OCI-LY1 (cell line): ENCODE measurements at regions not wholly inside any gene's neighbourhood (a gene's known extent, or its start where the extent isn't known, plus 50 kb on each side); places are given as distances from the start of the nearest gene placed in this dataset.

Experiments
- H2AFZ ChIP-seq: fragments of 200-600 bp; sonication (generic), shearing (Covaris generic); 2 replicates; pipeline ENCODE4 v1.6.0; 2014; ENCODE audit warnings: antibody characterized with exemption, mild to moderate bottlenecking, low read length
- H3F3A ChIP-seq: fragments of 200-600 bp; sonication (generic), shearing (Covaris generic); 2 replicates; pipeline ENCODE4 v1.6.0; 2014; ENCODE audit warnings: mild to moderate bottlenecking, antibody characterized with exemption, low read length, moderate library complexity; ENCODE audit not compliant: insufficient read depth
- H3K27ac ChIP-seq: fragments of 200-600 bp; sonication (generic); 2 replicates; pipeline ENCODE4 v1.5.1; 2014; ENCODE audit warnings: low read length, mixed run types, mild to moderate bottlenecking, low read depth; ENCODE audit not compliant: poor library complexity, severe bottlenecking
- H3K27me3 ChIP-seq: fragments of 200-600 bp; sonication (generic); 2 replicates; pipeline ENCODE4 v1.6.0; 2014; ENCODE audit warnings: antibody characterized with exemption, mild to moderate bottlenecking, low read length, moderate library complexity; ENCODE audit not compliant: insufficient read depth
- H3K36me3 ChIP-seq: fragments of 200-600 bp; sonication (generic); 2 replicates; pipeline ENCODE4 v1.6.1; 2014; ENCODE audit warnings: mild to moderate bottlenecking, antibody characterized with exemption, low read length, moderate library complexity, mixed read lengths; ENCODE audit not compliant: insufficient read depth
- H3K4me1 ChIP-seq: fragments of 200-600 bp; sonication (generic); 2 replicates; pipeline ENCODE4 v1.5.1; 2014; ENCODE audit warnings: mild to moderate bottlenecking, low read length, moderate library complexity; ENCODE audit not compliant: insufficient read depth, severe bottlenecking
- H3K4me2 ChIP-seq: fragments of 200-600 bp; sonication (generic), shearing (Covaris generic); 2 replicates; pipeline ENCODE4 v1.6.1; 2014; ENCODE audit warnings: low read length
- H3K4me3 ChIP-seq: fragments of 200-600 bp; sonication (generic); 2 replicates; pipeline ENCODE4 v1.5.1; 2014; ENCODE audit warnings: low read length, low read depth, mild to moderate bottlenecking, mixed read lengths; ENCODE audit not compliant: poor library complexity, severe bottlenecking
- H3K79me2 ChIP-seq: fragments of 200-600 bp; shearing (Covaris generic); 2 replicates; pipeline ENCODE4 v1.6.1; 2016; ENCODE audit warnings: mixed run types, low read length, mixed read lengths; ENCODE audit not compliant: insufficient read depth
- H3K9ac ChIP-seq: fragments of 200-600 bp; sonication (generic), shearing (Covaris generic); 2 replicates; pipeline ENCODE4 v1.6.1; 2014; ENCODE audit warnings: mild to moderate bottlenecking, low read length, mixed read lengths
- H3K9me2 ChIP-seq: fragments of 200-600 bp; sonication (generic), shearing (Covaris generic); 2 replicates; pipeline ENCODE4 v1.6.1; 2014; ENCODE audit warnings: low read depth, mild to moderate bottlenecking, low read length, mixed read lengths
- H3K9me3 ChIP-seq: fragments of 200-600 bp; shearing (Covaris generic); 2 replicates; pipeline ENCODE4 v1.6.1; 2014; ENCODE audit warnings: low read length, mixed read lengths
- H4K20me1 ChIP-seq: fragments of 200-600 bp; sonication (generic), shearing (Covaris generic); 2 replicates; pipeline ENCODE4 v1.6.0; 2016; ENCODE audit warnings: mild to moderate bottlenecking, low read length; ENCODE audit not compliant: insufficient read depth
- EZH2 ChIP-seq: fragments of 200-600 bp; sonication (generic), shearing (Covaris generic); IDR thresholded peaks from 2 replicates; pipeline ENCODE4 v1.8.0; 2017; ENCODE audit warnings: borderline replicate concordance, mixed run types, mild to moderate bottlenecking, antibody characterized with exemption, low read length, moderate library complexity, mixed read lengths
- TF ChIP-seq, protein P1 (sequence below): fragments of 200-600 bp; sonication (generic), shearing (Covaris generic); IDR thresholded peaks from 2 replicates; pipeline ENCODE4 v1.5.1; 2017; ENCODE audit warnings: mild to moderate bottlenecking, antibody characterized with exemption, low read length, moderate library complexity, mixed read lengths

DNA sequence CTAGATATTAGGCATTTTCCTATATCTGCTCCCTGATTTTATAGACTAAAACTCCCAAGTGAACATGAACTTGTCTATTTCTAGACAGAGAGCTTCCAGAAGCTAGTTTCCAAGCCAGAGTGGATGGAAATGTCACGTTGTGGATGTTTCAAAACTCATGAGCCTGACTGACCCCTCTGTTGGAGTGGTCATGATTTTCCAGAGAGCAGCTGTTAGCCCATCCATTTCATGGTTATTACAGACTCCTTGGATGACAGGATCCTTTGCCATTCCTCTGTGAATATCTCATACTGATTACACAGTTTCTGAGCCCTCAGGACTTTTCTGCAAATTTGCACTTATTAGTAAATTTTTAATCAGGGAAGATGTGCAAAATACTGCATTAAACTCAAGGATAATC is 76.8 kb upstream of the ATF3 start:
- no peaks in the 10 kb centered on the region for H3K4me1 ChIP-seq
- H3K27ac ChIP-seq: no peak overlapping the region
- H3K9ac ChIP-seq: no peak overlapping the region
- H3K27me3 ChIP-seq: peaks cover 3% of the 10 kb centered on the region; the same call in 1 of the 2 replicates
- H3F3A ChIP-seq: no peaks in the 10 kb centered on the region
- no peak overlapping the region for H2AFZ ChIP-seq
- H3K79me2 ChIP-seq: no peaks in the 10 kb centered on the region
- no peak overlapping the region for H3K4me3 ChIP-seq
- no peaks in the 10 kb centered on the region for H4K20me1 ChIP-seq
- H3K9me2 ChIP-seq: no peaks in the 10 kb centered on the region
- H3K9me3 ChIP-seq: no peaks in the 10 kb centered on the region
- H3K36me3 ChIP-seq: no peaks in the 10 kb centered on the region
- TF ChIP-seq, protein P1, sequence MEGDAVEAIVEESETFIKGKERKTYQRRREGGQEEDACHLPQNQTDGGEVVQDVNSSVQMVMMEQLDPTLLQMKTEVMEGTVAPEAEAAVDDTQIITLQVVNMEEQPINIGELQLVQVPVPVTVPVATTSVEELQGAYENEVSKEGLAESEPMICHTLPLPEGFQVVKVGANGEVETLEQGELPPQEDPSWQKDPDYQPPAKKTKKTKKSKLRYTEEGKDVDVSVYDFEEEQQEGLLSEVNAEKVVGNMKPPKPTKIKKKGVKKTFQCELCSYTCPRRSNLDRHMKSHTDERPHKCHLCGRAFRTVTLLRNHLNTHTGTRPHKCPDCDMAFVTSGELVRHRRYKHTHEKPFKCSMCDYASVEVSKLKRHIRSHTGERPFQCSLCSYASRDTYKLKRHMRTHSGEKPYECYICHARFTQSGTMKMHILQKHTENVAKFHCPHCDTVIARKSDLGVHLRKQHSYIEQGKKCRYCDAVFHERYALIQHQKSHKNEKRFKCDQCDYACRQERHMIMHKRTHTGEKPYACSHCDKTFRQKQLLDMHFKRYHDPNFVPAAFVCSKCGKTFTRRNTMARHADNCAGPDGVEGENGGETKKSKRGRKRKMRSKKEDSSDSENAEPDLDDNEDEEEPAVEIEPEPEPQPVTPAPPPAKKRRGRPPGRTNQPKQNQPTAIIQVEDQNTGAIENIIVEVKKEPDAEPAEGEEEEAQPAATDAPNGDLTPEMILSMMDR: no peak
- TF ChIP-seq EZH2: no peak
- no peak overlapping the region for H3K4me2 ChIP-seq

DNA sequence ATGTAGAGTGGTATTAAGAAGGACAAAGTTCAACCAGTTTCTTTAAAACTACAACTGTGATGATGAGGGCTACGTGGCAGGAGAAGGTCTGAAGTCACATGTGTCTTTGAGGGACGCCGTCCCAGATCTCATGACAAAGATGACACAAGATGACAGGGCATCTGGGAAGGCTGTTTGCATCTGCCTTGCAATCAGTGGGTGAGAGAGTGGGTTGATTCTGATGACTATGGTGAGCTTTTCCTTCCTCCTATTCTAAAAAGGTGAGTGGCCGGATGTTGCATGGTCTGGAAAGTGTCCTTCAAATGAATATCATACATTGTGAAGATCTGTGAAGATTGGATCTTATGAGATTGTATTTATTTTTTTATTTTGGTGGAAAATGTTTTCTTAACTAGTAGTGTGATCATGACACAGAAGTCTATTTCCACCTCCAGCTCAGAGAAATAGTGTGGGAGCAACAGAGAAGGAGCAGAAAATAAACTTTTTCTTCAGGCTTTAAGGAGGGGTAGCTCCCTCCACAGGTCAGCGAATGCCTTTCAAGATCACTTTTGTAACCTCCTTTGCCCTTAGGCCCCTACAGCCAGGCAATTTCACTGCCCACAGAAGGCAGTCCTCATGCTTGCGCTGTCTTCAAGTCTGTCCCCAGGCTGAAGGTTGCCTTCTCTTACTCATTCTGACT is 76.0 kb upstream of the ATF3 start:
- H3K36me3 ChIP-seq: no peaks in the 10 kb centered on the region
- no peak overlapping the region for H3K9ac ChIP-seq
- no peak overlapping the region for H3K4me2 ChIP-seq
- H4K20me1 ChIP-seq: no peaks in the 10 kb centered on the region
- H3K79me2 ChIP-seq: no peaks in the 10 kb centered on the region
- no peak overlapping the region for H3K27ac ChIP-seq
- H3K9me2 ChIP-seq: no peaks in the 10 kb centered on the region
- no peaks in the 10 kb centered on the region for H3K4me1 ChIP-seq
- H2AFZ ChIP-seq: no peak overlapping the region
- no peak overlapping the region for H3K4me3 ChIP-seq
- TF ChIP-seq, protein P1: no peak
- no peak for TF ChIP-seq EZH2
- H3K9me3 ChIP-seq: no peaks in the 10 kb centered on the region
- H3F3A ChIP-seq: no peaks in the 10 kb centered on the region
- H3K27me3 ChIP-seq: peaks cover 2% of the 10 kb centered on the region; the same call in 1 of the 2 replicates

DNA sequence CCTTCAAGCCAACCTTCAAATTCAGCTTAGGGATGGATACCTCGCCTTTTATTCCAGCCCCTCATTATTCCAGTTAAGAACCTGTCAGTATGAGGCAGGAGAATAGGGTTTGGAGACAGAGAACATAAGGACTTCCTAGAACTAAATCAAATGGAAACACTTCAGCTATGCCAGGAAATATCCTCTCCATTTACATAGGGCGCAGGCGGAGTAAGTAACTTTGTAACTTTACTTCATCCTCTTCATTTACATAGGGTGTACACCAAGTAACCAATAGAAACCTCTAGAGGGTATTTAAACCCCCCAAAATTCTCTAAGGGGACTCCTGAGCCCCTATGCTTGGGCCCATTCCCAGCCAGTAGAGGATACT is 75.4 kb upstream of the ATF3 start:
- Histone ChIP-seq H3K27ac (no peak overlapping the region), H3K4me3 (no peak overlapping the region), H3K4me2 (no peak overlapping the region), H4K20me1 (no peaks in the 10 kb centered on the region), H3K9me3 (no peaks in the 10 kb centered on the region), H3K4me1 (no peaks in the 10 kb centered on the region), H3K9me2 (no peaks in the 10 kb centered on the region), H3K9ac (no peak overlapping the region), H2AFZ (no peak overlapping the region), H3F3A (no peaks in the 10 kb centered on the region), H3K27me3 (no peaks in the 10 kb centered on the region), H3K79me2 (no peaks in the 10 kb centered on the region), H3K36me3 (no peaks in the 10 kb centered on the region)
- TF ChIP-seq, protein P1: no peak
- no peak for TF ChIP-seq EZH2
